Nephron (organoid): ENCODE measurements at regions not wholly inside any gene's neighbourhood (a gene's known extent, or its start where the extent isn't known, plus 50 kb on each side); places are given as distances from the start of the nearest gene placed in this dataset.

Source experiments
- H3K27ac Mint-ChIP-seq, 3 experiments: 2 replicates each; pipeline ENCODE4 v1.8.0; 2020; ENCODE audit warnings: mixed read lengths in 3 of 3, mild to moderate bottlenecking in 2 of 3, moderate library complexity in 1 of 3
- H3K27me3 Mint-ChIP-seq: 2 replicates; pipeline ENCODE4 v1.8.0; 2021; ENCODE audit warnings: low read depth, mild to moderate bottlenecking, moderate library complexity, mixed read lengths
- H3K36me3 Mint-ChIP-seq: 2 replicates; pipeline ENCODE4 v1.8.0; 2020; ENCODE audit warnings: low read depth, mixed read lengths
- H3K4me1 Mint-ChIP-seq: 2 replicates; pipeline ENCODE4 v1.8.0; 2020; ENCODE audit warnings: mixed read lengths
- H3K4me3 Mint-ChIP-seq, 3 experiments: 2 replicates each; pipeline ENCODE4 v1.8.0; 2020; ENCODE audit warnings: mild to moderate bottlenecking in 3 of 3, mixed read lengths in 3 of 3, moderate library complexity in 2 of 3
- H3K9me3 Mint-ChIP-seq: 2 replicates; pipeline ENCODE4 v1.8.0; 2020; ENCODE audit warnings: mixed read lengths
- TF ChIP-seq, protein P1 (sequence below), 3 experiments: fragments of 200-600 bp; sonication (generic); IDR thresholded peaks; one replicate each; pipeline ENCODE4 v1.5.0; 2021; ENCODE audit warnings: antibody characterized with exemption in 3 of 3; ENCODE audit not compliant: unreplicated experiment in 3 of 3

DNA sequence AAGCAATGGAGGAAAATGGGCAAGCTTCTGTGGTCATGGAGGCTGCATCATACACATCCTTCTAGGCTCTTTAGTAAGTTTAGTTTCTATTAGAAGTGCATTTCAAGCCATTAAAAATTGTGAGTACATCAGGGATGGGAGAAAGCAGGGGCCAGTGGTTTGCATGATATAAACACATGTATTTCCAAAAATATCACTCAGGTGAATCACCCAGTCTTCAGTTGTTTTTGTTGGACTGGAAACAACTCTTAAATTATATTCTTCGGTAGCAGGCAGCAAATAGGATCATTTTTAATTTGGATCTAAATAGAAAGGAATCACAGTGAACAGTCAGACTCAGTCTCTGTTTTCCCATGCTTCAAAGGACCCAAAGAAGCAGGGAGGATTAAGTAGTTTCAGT, 657.9 kb downstream of the TLR4 start:
- TF ChIP-seq, protein P1, sequence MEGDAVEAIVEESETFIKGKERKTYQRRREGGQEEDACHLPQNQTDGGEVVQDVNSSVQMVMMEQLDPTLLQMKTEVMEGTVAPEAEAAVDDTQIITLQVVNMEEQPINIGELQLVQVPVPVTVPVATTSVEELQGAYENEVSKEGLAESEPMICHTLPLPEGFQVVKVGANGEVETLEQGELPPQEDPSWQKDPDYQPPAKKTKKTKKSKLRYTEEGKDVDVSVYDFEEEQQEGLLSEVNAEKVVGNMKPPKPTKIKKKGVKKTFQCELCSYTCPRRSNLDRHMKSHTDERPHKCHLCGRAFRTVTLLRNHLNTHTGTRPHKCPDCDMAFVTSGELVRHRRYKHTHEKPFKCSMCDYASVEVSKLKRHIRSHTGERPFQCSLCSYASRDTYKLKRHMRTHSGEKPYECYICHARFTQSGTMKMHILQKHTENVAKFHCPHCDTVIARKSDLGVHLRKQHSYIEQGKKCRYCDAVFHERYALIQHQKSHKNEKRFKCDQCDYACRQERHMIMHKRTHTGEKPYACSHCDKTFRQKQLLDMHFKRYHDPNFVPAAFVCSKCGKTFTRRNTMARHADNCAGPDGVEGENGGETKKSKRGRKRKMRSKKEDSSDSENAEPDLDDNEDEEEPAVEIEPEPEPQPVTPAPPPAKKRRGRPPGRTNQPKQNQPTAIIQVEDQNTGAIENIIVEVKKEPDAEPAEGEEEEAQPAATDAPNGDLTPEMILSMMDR (IDR thresholded peaks at IDR 0.05; ENCODE audit: unreplicated experiment in 3 of 3): no peak
- H3K36me3 Mint-ChIP-seq: no peaks in the 10 kb centered on the region
- no peaks in the 10 kb centered on the region for H3K9me3 Mint-ChIP-seq
- H3K27me3 Mint-ChIP-seq: peaks cover 4% of the 10 kb centered on the region
- H3K27ac Mint-ChIP-seq: no peak overlapping the region
- no peak overlapping the region for H3K4me3 Mint-ChIP-seq
- H3K4me1 Mint-ChIP-seq: no peaks in the 10 kb centered on the region

DNA sequence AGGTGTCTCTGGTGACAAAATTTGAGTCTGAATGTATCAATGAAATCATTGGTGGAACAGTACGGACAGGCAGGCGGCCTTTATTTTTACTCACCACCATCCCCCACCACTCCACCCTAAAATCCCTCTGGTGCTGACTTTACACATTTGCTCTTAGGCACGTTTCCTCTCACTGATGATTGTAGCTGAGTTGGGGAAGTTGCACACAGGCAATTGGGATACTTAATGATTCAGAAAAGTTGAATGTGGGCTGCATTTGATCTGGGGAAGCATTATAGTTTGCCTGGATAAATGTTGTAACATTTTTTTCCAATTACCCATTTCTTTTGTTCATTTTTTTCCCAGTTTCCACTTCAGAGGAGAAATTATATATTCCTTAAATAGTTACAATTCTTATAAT, 658.4 kb downstream of the TLR4 start:
- Mint-ChIP-seq H3K36me3 (no peaks in the 10 kb centered on the region), H3K27me3 (peaks cover 4% of the 10 kb centered on the region), H3K4me3 (no peak overlapping the region), H3K27ac (no peak overlapping the region), H3K4me1 (no peaks in the 10 kb centered on the region), H3K9me3 (no peaks in the 10 kb centered on the region)
- TF ChIP-seq, protein P1 (IDR thresholded peaks at IDR 0.05; ENCODE audit: unreplicated experiment in 3 of 3): no peak

DNA sequence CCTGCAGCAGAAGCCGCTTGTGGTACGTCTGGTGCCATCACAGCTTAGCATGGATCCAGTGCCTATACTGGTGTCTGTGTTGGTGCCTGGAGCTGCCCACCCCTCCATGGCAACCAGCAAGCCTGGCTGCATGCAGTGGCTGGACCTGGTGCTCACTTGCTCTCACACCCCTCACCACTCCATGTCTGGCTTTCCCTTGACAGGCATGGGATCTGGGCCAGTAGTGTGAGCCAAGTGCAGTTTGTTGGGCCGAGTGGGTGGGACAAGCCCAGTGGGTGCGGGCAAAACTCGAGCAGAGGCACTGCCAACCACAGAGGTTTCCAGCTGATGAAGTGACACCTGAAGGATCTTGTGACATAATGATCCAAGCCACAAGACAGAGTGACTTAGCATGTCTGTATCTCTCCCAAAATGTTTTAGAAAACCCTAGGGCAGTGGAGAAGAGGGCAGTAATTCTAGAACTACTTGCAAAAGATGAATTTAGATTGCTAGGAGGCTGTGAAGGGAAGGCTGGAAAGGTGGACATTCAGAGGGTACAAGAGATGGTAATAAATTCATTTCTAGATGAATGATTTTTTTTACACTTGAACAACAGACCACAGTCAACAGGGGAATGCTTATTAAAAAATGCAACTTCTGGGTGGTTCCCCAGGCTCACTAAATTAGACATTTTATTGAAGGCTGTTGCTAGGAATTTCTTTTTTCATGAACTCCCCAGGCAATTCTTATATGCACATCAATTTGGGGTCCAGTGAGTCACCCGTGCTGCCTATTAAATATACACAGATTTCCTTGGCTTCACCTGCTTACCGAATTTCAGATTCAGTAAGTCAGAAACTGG, 660.3 kb downstream of the TLR4 start:
- Mint-ChIP-seq H3K4me3 (no peak overlapping the region), H3K9me3 (no peaks in the 10 kb centered on the region), H3K27ac (no peak overlapping the region), H3K4me1 (no peaks in the 10 kb centered on the region), H3K36me3 (no peaks in the 10 kb centered on the region), H3K27me3 (peaks cover 4% of the 10 kb centered on the region)
- TF ChIP-seq, protein P1 (IDR thresholded peaks at IDR 0.05; ENCODE audit: unreplicated experiment in 3 of 3): no peak

DNA sequence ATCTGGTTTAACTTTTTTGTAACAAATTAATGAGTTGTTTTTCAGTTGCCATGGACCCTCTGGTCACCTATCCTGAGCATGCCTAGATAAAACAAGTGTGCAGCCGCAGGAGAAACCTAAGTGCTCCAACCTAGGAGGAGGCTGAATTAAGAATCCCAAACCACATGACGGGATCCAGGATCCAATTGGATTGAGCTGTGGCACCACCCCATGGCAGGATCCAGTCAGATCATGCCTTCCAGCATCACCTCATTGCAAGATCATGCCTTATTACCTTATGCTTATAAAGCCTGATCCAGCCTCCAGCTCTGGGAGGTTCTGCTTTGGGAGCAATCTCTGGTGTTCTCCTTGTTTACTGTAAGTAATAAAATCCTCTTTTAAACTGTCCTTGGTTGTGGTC, 662.0 kb downstream of the TLR4 start:
- H3K27ac Mint-ChIP-seq: no peak overlapping the region
- peaks cover 4% of the 10 kb centered on the region for H3K27me3 Mint-ChIP-seq
- TF ChIP-seq, protein P1 (IDR thresholded peaks at IDR 0.05; ENCODE audit: unreplicated experiment in 3 of 3): no peak
- no peaks in the 10 kb centered on the region for H3K4me1 Mint-ChIP-seq
- H3K4me3 Mint-ChIP-seq: no peak overlapping the region
- H3K36me3 Mint-ChIP-seq: no peaks in the 10 kb centered on the region
- H3K9me3 Mint-ChIP-seq: no peaks in the 10 kb centered on the region

DNA sequence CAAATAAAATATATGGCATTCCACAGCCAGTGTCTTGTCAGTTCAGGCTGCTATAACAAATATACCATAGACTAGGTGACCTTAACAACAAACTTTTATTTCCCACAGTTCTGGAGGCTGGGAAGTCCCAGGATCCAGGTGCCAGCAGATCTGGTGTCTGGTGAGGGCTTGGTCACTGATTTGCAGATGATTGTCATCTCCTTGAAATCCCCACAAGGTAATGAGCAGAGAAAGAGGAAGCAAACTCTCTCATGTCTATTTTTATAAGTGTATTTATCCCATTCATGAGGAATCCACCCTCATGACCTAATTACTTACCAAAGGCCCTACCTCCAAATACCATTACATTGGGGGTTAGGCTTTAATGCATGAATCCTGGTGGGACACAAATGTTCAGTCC, 663.2 kb downstream of the TLR4 start:
- no peak overlapping the region for H3K4me3 Mint-ChIP-seq

More for the DNA sequence above, 663.2 kb downstream of the TLR4 start:
- no peaks in the 10 kb centered on the region for H3K4me1 Mint-ChIP-seq
- TF ChIP-seq, protein P1 (IDR thresholded peaks at IDR 0.05; ENCODE audit: unreplicated experiment in 3 of 3): no peak
- H3K27ac Mint-ChIP-seq: no peak overlapping the region
- no peaks in the 10 kb centered on the region for H3K36me3 Mint-ChIP-seq
- H3K9me3 Mint-ChIP-seq: no peaks in the 10 kb centered on the region
- no peaks in the 10 kb centered on the region for H3K27me3 Mint-ChIP-seq
